ENCODE measurements at regions not wholly inside any gene's neighbourhood (a gene's known extent, or its start where the extent isn't known, plus 50 kb on each side); places are given as distances from the start of the nearest gene placed in this dataset.
"Not testable (repeated sequence)": the region's sequence is repeated elsewhere in the genome, so short reads cannot be mapped to it uniquely, and the experiment has no call there.

DNA sequence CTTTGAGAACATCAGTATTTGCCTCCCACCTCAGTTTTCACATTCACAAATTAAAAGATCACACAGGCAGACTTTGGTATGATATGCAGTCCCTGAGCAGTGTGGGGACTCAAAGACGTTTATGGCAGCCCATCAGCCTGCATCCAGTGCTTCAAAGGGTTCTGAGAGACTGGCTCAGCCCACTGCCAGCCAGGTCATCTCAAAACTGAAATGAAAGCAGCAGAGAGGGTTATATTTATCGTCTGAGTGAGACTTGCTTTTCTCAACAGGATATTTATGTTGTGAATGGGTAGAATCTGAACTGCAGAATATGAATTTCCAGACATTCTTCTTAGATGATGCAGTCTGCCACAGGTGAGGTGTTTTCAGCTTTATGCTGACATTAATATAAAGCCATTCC lies 159.8 kb downstream of the NRN1 start:
- DNase-seq (no peak), ATAC-seq (no peak)
- intact Hi-C loops (cut with DNase I), result no loop called here

DNA sequence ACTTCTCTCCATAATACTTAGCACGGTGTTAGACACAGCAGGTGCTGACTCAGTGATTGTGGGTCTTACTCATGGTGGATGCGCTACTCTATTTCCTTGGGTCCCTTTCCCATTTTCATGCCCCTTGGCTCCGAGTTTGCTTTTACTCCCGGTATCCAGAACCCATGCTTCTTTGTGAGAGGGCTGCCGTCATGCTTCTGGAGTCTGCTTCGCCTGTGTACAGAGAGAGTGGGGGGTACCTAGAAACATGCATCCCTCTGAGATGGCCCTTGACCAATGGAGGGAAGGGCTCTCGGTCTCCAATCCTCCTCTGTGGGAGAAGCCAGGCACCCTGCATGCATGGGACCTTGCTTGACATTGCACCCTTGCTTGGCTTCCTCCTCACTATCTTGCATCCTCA lies 160.4 kb downstream of the NRN1 start:
- ATAC-seq (no peak), DNase-seq (no peak)
- intact Hi-C loops (cut with DNase I), result no loop called here

DNA sequence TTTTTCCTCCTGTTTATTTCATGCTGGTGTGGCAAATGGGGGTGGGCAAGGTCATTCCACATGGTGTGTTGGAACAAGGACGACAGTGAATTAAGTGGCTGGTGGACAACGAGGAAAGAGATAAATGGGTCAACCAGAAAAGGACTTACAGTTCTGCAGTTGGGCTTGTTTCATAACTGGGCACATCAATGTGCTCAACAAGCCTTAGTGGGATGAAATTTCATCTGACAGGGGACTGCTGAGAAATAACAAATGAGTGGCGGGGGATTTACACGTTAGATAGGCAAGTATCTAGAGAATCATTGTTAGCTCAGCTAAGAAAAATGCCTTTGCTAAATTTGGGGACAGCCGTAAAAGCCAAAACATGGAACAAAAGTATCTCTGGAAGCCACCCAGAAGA lies 163.6 kb downstream of the NRN1 start:
- no peak for ATAC-seq
- DNase-seq, result no peak
- intact Hi-C loops (cut with DNase I), result no loop called here

DNA sequence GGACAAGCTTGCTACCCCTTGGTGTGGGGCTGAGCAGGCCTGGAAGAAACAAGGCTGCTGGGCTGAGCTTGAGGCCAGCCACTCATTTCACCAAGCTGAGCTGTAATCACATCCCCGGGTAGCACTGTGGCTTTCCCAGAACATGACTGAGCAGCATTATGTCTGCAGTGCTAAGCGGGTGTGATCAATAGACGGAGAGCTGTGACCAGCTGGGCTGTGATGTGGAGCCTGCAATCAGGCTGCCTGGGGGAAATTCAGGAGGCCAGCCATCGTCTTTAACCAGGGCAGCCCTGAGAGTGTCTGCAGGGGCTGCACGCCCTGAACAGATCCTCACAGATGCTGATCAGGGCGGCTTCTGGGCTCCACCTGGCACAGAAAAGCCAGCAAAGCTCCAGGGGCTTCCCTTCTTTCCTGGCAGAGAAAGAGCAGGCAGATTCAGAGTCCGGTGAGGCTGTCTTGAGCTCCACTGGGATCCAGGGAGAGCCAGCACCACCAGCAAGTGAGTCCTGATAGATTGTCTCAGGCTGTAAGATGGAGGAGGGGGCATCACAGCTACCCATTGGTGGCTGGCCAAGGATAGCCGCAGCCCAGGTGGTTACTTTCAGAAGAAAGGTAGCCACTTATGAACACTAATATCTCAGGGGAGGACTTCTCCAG lies 165.9 kb downstream of the NRN1 start:
- intact Hi-C loops (cut with DNase I), result no loop called here
- DNase-seq, result no peak

DNA sequence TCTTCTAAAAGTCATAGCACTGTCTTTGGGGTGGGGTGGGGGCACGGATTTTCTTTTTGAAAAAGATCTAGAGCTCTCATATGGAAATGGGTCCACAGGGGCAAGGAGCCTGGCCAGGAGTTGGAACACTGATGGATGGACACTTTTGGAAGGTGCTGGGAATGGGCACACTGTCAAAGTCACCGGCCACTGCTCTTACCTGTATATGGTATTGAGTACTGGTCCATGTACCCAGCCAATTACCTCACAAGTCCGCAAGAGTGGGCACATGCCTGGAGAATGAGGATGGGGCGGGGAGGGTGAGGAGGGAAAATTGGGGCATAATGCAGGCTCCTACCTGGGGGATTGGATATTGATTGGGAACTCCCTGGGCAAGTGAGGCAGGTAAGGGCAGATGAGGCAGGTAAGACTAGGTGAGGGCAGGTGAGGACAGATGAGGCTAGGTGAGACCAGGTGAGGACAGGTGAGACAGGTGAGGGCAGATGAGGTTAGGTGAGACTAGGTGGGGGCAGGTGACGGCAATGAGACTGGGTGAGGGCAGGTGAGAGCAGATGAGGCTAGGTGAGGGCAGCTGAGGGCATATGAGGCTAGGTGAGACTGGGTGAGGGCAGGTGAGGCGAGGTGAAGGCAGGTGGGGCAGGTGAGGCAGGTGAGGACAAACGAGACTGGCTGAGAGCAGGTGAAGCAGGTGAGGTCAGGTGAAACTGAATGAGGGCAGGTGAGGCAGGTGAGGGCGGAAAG lies 167.9 kb downstream of the NRN1 start:
- no peak for ATAC-seq
- no peak for DNase-seq
- intact Hi-C loops (cut with DNase I), result no loop called here

More for the DNA sequence above, 165.9 kb downstream of the NRN1 start:
- ATAC-seq, result no peak

DNA sequence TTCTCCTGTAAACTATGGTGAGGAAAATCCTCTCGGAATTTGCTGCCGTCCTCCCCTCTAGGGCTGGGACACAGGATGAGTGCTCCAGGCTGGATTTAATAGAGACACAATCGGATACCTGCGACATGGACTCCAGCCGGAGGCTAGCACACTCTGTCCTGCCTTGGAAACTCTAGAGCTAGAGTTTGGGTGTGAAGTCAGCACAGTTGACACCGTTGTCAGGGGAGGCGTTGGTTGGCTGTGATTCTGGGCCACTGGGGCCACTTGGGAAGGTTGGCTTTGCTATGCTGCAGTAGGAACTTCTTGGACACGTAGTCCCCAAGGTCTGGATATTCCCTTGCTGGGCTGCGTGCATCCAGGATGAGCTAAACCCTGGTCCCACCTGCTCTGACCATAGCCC lies 169.4 kb downstream of the NRN1 start:
- no peak for DNase-seq
- ATAC-seq, result no peak
- intact Hi-C loops (cut with DNase I), result no loop called here

DNA sequence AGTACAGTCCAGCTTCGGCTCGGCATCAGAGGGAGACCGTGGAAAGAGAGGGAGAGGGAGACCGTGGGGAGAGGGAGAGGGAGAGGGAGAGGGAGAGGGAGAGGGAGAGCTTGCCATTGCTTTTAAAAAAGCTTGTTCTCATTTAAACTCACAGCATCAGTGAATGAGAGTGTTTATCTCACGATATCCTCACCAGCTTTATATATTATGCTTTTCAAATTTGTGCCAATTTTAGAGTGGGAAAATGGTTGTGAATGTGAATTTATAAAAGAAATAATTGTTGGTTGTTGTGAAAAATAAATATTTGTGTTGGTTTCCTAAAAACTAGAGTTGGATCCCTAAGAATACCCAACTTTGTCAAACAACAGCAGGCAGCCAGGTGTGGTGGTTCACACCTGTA lies 170.1 kb downstream of the NRN1 start:
- intact Hi-C loops (cut with DNase I); ATAC-seq; DNase-seq: not testable (repeated sequence)

DNA sequence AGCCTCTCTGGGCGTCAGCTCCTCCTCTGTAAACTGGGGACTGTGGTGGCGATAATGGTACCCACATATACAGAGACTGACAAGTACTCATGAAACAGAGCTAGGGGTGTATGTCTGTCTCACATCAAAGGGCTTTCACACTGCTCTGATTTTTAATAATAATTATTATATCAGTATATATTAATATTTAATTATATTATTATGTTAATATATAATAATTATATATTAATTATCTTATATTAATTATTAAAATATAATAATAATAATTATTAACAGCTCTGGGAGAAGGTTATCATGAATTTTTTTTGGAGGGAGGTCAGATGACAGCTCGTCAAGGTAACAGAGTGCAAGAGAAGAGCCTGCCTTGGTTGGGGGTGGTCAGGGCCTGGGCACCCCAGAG lies 173.6 kb downstream of the NRN1 start:
- DNase-seq, result no peak
- intact Hi-C loops (cut with DNase I), result no loop called here
- ATAC-seq, result no peak

DNA sequence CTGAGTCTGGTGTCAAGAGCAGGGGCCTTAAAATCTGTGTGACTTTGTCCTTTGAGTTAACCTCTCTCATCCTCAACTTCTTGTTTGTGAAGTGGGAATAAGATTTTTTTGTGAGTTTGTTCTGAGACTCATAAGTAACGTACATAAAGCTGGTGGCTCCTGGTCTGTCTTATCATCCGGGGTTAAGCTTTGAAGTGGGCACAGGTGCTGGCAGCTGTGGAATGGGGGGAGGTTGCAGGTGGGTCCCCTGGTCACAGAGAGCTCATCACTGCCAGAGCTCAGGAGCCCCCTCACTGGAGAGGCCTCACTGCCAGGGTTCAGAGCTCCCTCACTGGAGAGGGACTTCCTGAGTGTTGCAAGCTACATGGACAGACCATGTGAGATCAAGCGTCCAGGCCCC lies 174.1 kb downstream of the NRN1 start:
- intact Hi-C loops (cut with DNase I), result no loop called here
- no peak for DNase-seq
- ATAC-seq, result no peak

DNA sequence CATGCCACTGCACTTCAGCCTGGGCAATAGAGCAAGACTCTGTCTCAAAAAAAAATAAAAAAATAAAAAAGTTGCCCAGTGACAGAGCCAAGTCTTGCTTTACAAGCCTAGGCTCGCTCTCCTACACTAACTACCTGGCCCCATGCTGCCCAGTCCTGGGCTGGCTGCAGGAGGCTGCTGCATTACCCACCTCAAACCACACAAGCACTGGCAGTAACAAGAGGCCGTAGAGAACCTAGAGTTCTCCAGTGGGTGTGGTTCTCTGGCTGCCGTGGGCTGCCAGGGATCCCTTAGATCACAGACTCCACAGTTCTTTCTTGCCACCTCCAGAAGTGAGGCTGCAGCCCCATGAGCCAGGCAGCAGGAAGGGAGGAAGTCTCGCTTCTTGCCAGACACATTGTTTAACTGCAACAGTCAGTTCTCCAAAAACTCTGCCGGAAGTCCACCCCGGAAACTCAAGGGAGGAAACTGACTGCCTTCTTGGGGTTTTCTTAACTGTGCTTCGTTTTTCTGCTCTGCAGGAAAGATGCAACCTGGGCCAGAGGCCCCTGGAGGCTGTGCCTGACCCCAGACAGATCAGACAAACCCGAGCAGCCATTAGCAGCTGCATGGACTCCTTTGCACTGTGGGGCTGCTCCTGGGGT lies 175.4 kb downstream of the NRN1 start:
- intact Hi-C loops (cut with DNase I); DNase-seq: not testable (repeated sequence)
- ATAC-seq, result peak; percentile 41 to 46

DNA sequence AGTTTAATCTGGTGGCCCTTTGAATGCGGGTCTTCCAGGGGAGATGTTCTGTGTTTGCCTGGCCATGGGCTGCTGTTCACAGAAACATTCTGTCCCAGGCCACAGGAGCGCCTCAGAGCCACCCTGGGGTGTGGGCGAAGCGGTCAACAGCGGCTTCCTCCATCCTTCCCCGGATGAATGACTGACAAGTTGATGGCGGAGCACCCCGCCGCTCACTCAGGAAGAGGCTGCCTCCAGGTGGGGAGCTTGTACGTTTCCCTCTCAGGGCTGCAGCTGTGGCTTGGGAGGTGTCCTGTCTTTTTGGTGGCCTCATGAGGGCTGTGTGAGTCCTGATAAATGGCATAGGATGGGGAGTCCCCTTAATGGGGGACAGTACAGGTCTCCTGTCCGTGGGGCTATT lies 178.4 kb downstream of the NRN1 start:
- DNase-seq, result no peak
- no peak for ATAC-seq
- intact Hi-C loops (cut with DNase I), result no loop called here

DNA sequence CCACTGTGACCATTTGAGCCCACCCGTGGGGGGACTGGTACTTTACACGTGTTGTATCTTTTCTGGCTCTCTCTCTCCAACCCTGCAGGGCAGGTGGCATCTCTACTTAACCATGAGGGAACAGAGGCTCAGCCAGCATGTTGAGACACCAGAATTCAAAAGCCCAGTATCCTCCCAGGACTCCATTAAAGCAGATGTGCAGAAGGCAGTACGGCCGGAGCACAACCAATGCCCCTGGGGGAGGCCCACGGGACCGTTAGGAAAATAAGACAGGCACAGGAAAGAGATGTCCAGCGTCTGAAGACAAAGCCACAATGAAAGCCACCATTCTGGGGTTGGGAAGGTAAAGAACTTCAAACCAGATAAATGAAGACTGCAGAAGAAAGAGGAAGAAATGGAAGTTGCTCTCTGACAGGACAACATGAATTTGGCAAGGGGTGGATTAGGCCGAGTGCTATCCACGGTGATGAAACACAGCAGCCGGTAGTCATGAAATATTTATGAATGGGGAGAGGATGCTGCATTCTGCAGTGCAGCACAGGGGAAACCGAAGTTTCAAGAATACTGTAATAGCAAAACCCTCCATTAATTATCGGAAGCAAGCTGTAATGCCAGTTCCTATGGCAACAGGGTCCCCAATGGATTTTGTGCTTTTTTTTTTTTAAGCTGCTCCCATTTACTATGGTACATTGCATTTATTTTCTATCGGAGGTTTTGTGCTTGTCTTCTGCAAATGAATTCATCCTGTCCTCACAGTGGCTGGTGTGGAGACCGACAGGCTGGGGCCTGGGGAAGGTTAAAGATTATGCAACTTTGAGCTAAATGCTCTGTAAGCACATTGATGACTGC lies 179.4 kb downstream of the NRN1 start:
- intact Hi-C loops (cut with DNase I), result no loop called here
- DNase-seq, result no peak
- ATAC-seq, result no peak

DNA sequence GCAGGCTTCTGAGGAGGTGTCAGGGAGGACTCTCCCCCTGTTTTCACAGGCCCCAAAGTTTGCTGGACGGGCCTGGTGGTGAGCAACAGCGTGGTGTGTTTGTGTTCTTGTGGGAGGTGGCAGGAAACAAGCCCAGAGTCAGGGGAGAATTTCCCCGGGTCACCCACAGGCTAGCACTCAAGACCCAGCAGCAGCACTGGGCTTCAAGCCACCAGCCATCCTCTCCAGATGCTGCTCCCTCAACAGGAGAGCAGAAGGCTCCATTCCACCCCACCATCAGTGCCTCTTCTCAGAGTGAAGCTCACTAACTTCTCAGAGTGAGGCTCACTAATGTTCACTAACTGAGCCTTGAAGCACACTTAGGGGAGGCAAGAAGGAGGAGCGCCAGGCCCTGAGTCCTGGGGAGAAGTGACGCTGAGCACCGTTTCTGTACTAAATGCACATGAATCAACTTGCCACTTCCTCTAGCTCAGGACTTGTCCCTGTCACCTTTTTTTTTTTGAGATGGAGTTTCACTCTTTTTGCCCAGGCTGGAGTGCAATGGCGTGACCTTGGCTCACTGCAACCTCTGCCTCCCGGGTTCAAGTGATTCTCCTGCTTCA lies 182.2 kb downstream of the NRN1 start:
- intact Hi-C loops (cut with DNase I); ATAC-seq; DNase-seq: not testable (repeated sequence)

Data from left cardiac atrium (tissue), 4 donors.